ENCODE measurements at regions not wholly inside any gene's neighbourhood (a gene's known extent, or its start where the extent isn't known, plus 50 kb on each side); places are given as distances from the start of the nearest gene placed in this dataset.

GRCh38 chr10:33523236-33523792 lies 188.8 kb upstream of the NRP1 start:
- no peak for DNase-seq (ENCODE audit: extremely low read depth in 1 of 11, low read depth in 9 of 11, low spot score in 4 of 11)

GRCh38 chr10:33521904-33522303 lies 187.4 kb upstream of the NRP1 start:
- no peak for DNase-seq (ENCODE audit: extremely low read depth in 1 of 11, low read depth in 9 of 11, low spot score in 4 of 11)

- no peak for DNase-seq (ENCODE audit: extremely low read depth in 1 of 11, low read depth in 9 of 11, low spot score in 4 of 11)
These were observed 186.6 kb upstream of the NRP1 start for GRCh38 chr10:33521062-33521461.

- no peak for DNase-seq (ENCODE audit: extremely low read depth in 1 of 11, low read depth in 9 of 11, low spot score in 4 of 11)
These were observed 185.8 kb upstream of the NRP1 start for GRCh38 chr10:33520223-33520622.

- DNase-seq (ENCODE audit: extremely low read depth in 1 of 11, low read depth in 9 of 11, low spot score in 4 of 11): no peak
These were observed 184.8 kb upstream of the NRP1 start for GRCh38 chr10:33519130-33519860.

- no peak for DNase-seq (ENCODE audit: extremely low read depth in 1 of 11, low read depth in 9 of 11, low spot score in 4 of 11)
These were observed 175.7 kb upstream of the NRP1 start for GRCh38 chr10:33510206-33510605.

- DNase-seq (ENCODE audit: extremely low read depth in 1 of 11, low read depth in 9 of 11, low spot score in 4 of 11): peak in 6 of 11 donors; percentile 53 to 76 (median 63)
These were observed 174.9 kb upstream of the NRP1 start for GRCh38 chr10:33509231-33509831.

GRCh38 chr10:33507662-33508425 lies 173.4 kb upstream of the NRP1 start:
- DNase-seq (ENCODE audit: extremely low read depth in 1 of 11, low read depth in 9 of 11, low spot score in 4 of 11): no peak

- no peak for DNase-seq (ENCODE audit: extremely low read depth in 1 of 11, low read depth in 9 of 11, low spot score in 4 of 11)
These were observed 172.6 kb upstream of the NRP1 start for GRCh38 chr10:33506838-33507661.

- DNase-seq (ENCODE audit: extremely low read depth in 1 of 11, low read depth in 9 of 11, low spot score in 4 of 11): no peak
These were observed 171.9 kb upstream of the NRP1 start for GRCh38 chr10:33506391-33506790.

- no peak for DNase-seq (ENCODE audit: extremely low read depth in 1 of 11, low read depth in 9 of 11, low spot score in 4 of 11)
These were observed 166.7 kb upstream of the NRP1 start for GRCh38 chr10:33501161-33501560.

GRCh38 chr10:33498391-33498891 lies 164.0 kb upstream of the NRP1 start:
- peak in 10 of 11 donors; percentile 75 to 89 (median 82) for DNase-seq (ENCODE audit: extremely low read depth in 1 of 11, low read depth in 9 of 11, low spot score in 4 of 11)

GRCh38 chr10:33497338-33497737 lies 162.9 kb upstream of the NRP1 start:
- DNase-seq (ENCODE audit: extremely low read depth in 1 of 11, low read depth in 9 of 11, low spot score in 4 of 11): no peak

- no peak for DNase-seq (ENCODE audit: extremely low read depth in 1 of 11, low read depth in 9 of 11, low spot score in 4 of 11)
These were observed 161.6 kb upstream of the NRP1 start for GRCh38 chr10:33496096-33496495.

- DNase-seq (ENCODE audit: extremely low read depth in 1 of 11, low read depth in 9 of 11, low spot score in 4 of 11): no peak
These were observed 160.3 kb upstream of the NRP1 start for GRCh38 chr10:33494694-33495265.

- DNase-seq (ENCODE audit: extremely low read depth in 1 of 11, low read depth in 9 of 11, low spot score in 4 of 11): no peak
These were observed 159.5 kb upstream of the NRP1 start for GRCh38 chr10:33493978-33494377.

GRCh38 chr10:33493497-33493896 lies 159.0 kb upstream of the NRP1 start:
- no peak for DNase-seq (ENCODE audit: extremely low read depth in 1 of 11, low read depth in 9 of 11, low spot score in 4 of 11)

- no peak for DNase-seq (ENCODE audit: extremely low read depth in 1 of 11, low read depth in 9 of 11, low spot score in 4 of 11)
These were observed 158.4 kb upstream of the NRP1 start for GRCh38 chr10:33492701-33493345.

Measured in renal cortex interstitium (tissue), 11 donors.